Inflammatory macrophage treated with lipopolysaccharide for 1 hour (primary cell): ENCODE measurements at regions not wholly inside any gene's neighbourhood (a gene's known extent, or its start where the extent isn't known, plus 50 kb on each side); places are given as distances from the start of the nearest gene placed in this dataset.

ENCODE experiments used
- DNase-seq, 2 donors: peaks; one replicate each; pipeline ENCODE4 v3.0.0-alpha.2; 2020 to 2022

GRCh38 chr6:150539568-150539967 is 60.1 kb upstream of the PLEKHG1 start:
- no peak for DNase-seq

DNA sequence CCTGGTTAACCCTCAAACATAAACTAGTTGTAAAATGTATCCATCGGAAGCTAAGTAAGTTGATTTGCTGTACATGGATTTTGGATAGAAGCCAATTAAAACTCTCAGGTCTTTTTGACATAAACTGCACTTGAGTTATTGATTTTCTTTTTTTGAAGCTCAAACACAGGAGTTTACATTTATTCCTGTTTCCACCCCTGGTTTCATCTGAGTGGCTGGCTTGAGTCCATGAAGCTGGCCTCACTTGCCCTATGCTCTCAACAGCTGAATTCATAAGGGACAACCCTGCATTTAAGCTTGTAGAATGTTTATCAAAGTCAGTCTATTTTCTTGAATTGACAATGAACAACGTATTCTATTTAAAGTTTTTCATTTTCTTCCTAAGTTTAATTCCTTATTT is 58.1 kb upstream of the PLEKHG1 start:
- no peak for DNase-seq

- DNase-seq, result no peak
Observed at GRCh38 chr6:150543178-150543577, 56.5 kb upstream of the PLEKHG1 start.

DNA sequence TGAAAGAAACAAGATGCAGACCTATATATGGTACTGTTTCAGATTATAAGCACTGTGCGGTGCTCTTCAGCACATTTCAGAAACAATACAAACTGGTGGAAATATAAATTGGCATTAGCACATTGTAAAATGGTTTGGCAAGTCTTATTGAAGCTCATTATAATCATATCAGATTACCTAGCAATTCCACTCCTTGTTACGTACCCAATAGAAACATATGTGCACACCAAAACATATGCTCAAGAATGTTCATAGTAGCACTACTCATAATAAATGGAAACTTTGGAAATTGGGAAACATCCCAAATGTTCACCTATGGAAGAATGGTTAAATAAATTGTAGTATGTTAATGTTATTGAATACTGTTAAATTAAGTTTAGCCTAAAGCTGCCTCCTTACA is 54.9 kb upstream of the PLEKHG1 start:
- no peak for DNase-seq

GRCh38 chr6:150546457-150546856 is 53.2 kb upstream of the PLEKHG1 start:
- DNase-seq, result no peak

DNA sequence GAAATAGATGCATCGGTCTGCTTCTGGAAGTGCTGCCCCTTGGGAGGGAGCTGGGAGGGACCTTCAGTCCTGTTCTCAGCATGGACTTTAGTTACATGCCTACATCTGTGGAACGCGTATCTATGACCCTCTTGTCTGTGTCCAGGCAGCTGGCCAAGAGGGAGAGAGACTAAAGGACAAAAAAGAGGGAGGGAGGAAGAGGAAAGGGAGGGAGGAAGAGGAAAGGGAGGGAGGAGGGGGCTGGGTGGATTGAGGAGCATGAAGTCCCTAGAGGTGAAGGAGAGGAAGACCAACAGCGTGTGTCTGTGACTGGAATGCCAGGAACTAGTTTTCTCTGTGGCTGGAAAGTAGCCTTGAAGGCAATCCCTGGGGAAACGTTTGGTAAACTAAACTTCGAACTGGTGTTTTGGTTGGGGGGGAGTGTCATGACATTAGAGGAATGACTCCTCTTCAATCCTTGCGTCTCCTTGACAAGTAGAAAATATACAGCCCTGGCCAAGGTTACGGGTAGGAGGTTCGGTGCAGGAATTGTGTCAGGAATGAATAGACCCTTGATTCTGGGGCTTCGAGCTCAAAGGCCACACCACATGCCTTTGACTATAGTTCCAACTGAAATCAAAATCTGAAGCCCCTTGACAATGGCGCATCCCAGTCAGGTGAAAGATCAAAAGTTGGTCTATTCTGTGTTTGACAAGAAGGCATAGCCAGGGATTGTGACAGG is 52.0 kb upstream of the PLEKHG1 start:
- DNase-seq, result no peak

DNA sequence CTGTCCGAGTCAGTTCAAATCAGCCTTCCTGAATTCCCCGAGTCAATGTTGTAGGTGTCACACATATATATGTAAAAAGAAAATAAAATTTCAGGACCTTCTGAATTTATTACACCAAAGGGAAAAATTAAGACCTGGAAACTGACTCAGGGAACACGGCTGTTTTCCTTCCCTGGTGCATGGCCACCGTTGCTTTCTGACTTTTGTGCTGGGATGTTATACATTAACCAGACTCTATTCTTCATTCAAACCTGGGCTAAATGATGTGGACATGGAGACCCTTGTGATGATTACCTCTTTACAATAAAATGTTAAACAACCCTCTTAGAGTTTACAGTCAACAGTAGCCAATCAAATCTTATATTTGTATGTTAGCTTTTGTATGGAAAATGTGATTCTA is 51.4 kb upstream of the PLEKHG1 start:
- DNase-seq, result no peak

GRCh38 chr6:150549007-150549406 is 50.7 kb upstream of the PLEKHG1 start:
- DNase-seq, result no peak

GRCh38 chr6:150549674-150550101 is 50.0 kb upstream of the PLEKHG1 start:
- no peak for DNase-seq
